ENCODE measurements at regions not wholly inside any gene's neighbourhood (a gene's known extent, or its start where the extent isn't known, plus 50 kb on each side); places are given as distances from the start of the nearest gene placed in this dataset.
A peak's percentile ranks its signal among the peaks of the same experiment; 100 is the strongest.

DNA sequence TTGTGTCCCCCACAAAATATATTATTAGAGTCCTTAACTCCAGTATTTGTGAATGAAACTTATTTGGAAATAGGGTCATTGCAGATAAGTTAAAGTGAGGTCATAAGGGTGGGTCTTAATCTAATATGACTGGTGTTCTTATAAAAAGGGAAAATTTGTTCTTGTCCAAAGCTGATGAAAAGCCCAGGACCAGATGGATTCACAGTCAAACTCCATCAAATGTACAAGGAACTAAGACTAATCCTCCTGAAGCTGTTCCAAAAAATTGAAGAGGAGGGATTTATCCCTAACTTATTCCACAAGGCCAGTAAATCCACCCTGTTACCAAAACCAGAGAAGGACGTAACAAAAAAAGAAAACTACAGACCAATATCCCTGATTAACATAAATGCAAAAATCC is 56.4 kb upstream of the SLIT3 start:
- DNase-seq, result no peak
- Mint-ChIP-seq H3K4me1 (no peaks in the 10 kb centered on the region), H3K27me3 (ENCODE audit: low read depth, poor library complexity) (peaks cover 4% of the 10 kb centered on the region), H3K9me3 (no peaks in the 10 kb centered on the region), H3K4me3 (no peak overlapping the region), H3K36me3 (ENCODE audit: low read depth) (no peaks in the 10 kb centered on the region), H3K27ac (no peak overlapping the region)
- TF ChIP-seq, protein P1, sequence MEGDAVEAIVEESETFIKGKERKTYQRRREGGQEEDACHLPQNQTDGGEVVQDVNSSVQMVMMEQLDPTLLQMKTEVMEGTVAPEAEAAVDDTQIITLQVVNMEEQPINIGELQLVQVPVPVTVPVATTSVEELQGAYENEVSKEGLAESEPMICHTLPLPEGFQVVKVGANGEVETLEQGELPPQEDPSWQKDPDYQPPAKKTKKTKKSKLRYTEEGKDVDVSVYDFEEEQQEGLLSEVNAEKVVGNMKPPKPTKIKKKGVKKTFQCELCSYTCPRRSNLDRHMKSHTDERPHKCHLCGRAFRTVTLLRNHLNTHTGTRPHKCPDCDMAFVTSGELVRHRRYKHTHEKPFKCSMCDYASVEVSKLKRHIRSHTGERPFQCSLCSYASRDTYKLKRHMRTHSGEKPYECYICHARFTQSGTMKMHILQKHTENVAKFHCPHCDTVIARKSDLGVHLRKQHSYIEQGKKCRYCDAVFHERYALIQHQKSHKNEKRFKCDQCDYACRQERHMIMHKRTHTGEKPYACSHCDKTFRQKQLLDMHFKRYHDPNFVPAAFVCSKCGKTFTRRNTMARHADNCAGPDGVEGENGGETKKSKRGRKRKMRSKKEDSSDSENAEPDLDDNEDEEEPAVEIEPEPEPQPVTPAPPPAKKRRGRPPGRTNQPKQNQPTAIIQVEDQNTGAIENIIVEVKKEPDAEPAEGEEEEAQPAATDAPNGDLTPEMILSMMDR (IDR thresholded peaks at IDR 0.05), result no peak

DNA sequence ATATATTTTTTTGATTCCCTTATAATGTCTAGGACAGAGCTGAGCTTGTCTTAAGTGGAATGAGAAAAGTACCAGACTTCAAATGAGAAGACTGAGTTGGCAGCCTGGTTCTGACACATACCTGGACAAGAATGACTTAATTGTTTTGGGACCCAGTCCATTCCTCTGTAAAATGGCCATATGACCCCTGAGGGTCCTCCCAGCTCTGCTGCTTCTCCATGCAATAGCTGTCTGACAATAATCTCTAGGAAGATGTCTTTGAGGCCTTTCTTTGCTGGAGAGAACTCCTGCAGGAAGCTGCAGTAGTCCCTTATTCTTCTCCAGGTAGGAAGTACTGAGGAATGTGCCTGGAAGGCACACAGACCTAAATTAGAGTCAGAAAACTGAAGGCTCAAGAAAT is 55.9 kb upstream of the SLIT3 start:
- no peaks in the 10 kb centered on the region for H3K9me3 Mint-ChIP-seq
- no peak overlapping the region for H3K27ac Mint-ChIP-seq
- H3K27me3 Mint-ChIP-seq (ENCODE audit: low read depth, poor library complexity), result peaks cover 4% of the 10 kb centered on the region
- no peaks in the 10 kb centered on the region for H3K36me3 Mint-ChIP-seq (ENCODE audit: low read depth)
- DNase-seq, result no peak
- H3K4me1 Mint-ChIP-seq, result no peaks in the 10 kb centered on the region
- TF ChIP-seq, protein P1 (IDR thresholded peaks at IDR 0.05), result no peak
- no peak overlapping the region for H3K4me3 Mint-ChIP-seq

DNA sequence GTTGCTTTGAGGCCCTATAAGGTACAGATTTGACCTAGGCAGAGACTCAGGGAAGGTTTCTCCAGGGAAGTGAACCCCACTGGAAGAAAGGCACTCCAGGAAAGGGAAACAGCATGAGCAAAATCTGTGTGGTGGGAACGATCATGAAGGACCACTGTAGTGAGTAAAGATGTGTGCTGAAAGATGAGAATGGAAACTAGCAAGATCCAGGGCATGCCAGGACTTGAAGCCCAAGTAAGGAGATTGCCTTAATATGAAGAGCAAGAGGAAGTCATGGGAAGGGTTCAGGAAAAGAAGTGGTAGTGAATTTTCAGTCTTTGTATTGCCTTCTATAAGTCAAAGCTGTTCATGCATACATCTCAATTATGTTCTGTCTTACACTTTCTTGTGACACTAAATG is 55.2 kb upstream of the SLIT3 start:
- no peaks in the 10 kb centered on the region for H3K36me3 Mint-ChIP-seq (ENCODE audit: low read depth)
- peak overlapping the region; percentile 34 for H3K27ac Mint-ChIP-seq

DNA sequence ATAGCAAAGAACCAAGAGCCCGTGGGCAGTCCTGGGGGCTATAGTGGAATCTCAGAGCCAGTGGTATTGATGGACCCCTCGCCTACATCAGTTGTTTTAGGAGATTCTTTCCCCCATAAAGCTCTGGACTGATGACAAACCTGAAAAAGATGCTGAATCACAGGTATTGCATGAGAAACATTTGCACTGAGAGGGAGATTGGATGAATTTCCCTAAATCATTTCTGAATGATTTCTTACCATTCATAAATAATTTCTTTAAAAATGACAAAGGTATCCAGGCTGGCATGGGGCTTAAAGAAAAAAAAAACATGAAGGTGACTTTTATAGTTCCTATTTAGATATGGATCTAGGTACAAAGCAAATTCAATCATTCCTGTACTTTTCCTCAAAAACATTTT is 54.0 kb upstream of the SLIT3 start:
- H3K9me3 Mint-ChIP-seq, result no peaks in the 10 kb centered on the region
- H3K36me3 Mint-ChIP-seq (ENCODE audit: low read depth), result no peaks in the 10 kb centered on the region
- TF ChIP-seq, protein P1 (IDR thresholded peaks at IDR 0.05), result no peak
- H3K27ac Mint-ChIP-seq, result no peak overlapping the region
- peaks cover 4% of the 10 kb centered on the region for H3K27me3 Mint-ChIP-seq (ENCODE audit: low read depth, poor library complexity)
- DNase-seq, result no peak
- H3K4me3 Mint-ChIP-seq, result no peak overlapping the region
- no peaks in the 10 kb centered on the region for H3K4me1 Mint-ChIP-seq

More for the DNA sequence above, 55.2 kb upstream of the SLIT3 start:
- no peak for DNase-seq
- Mint-ChIP-seq H3K27me3 (ENCODE audit: low read depth, poor library complexity) (peaks cover 4% of the 10 kb centered on the region), H3K4me3 (no peak overlapping the region), H3K9me3 (no peaks in the 10 kb centered on the region), H3K4me1 (no peaks in the 10 kb centered on the region)
- TF ChIP-seq, protein P1 (IDR thresholded peaks at IDR 0.05), result no peak

DNA sequence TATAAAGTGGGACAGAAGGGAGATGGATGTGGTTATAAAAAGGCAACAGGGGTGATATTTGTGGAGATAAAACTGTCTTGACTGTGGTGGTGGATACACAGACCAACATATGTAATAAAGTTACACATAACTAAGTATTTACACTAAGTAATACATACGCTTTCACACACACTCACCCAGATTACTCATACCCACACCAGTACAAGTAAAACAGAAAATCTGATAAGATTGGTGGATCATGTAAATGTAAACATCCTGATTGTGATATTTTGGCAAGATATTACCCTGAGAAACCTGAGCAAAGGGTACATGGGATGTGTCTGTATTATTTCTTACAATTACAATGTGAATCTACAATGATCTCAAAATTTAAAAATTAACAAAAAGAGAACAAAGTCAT is 53.3 kb upstream of the SLIT3 start:
- H3K4me3 Mint-ChIP-seq, result no peak overlapping the region
- H3K4me1 Mint-ChIP-seq, result no peaks in the 10 kb centered on the region
- H3K27me3 Mint-ChIP-seq (ENCODE audit: low read depth, poor library complexity), result peaks cover 2% of the 10 kb centered on the region
- no peak overlapping the region for H3K27ac Mint-ChIP-seq
- TF ChIP-seq, protein P1 (IDR thresholded peaks at IDR 0.05), result no peak
- DNase-seq, result no peak
- H3K36me3 Mint-ChIP-seq (ENCODE audit: low read depth), result no peaks in the 10 kb centered on the region
- no peaks in the 10 kb centered on the region for H3K9me3 Mint-ChIP-seq

DNA sequence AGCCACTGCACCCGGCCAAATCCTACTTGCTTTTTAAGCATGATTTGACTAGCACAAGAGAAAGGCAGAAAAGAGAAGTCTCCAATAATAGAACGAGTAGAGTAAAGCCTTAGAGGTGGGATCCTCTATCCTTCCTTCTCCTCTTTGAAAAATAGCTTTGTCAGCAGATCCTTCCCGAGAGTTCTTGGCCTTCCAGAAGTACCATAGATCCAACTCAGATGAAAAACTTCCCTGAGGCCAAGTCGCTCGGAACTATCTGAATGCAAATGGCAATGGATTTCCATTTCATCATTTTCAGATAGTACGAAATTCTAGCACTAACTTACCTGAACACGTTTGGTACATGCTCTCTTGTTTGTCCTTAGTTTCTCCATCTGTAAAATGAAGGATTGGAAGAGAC is 52.0 kb upstream of the SLIT3 start:
- H3K4me1 Mint-ChIP-seq, result no peaks in the 10 kb centered on the region
- H3K4me3 Mint-ChIP-seq, result no peak overlapping the region
- no peaks in the 10 kb centered on the region for H3K9me3 Mint-ChIP-seq
- peaks cover 4% of the 10 kb centered on the region for H3K27me3 Mint-ChIP-seq (ENCODE audit: low read depth, poor library complexity)
- TF ChIP-seq, protein P1 (IDR thresholded peaks at IDR 0.05), result no peak
- no peak overlapping the region for H3K27ac Mint-ChIP-seq
- no peak for DNase-seq
- no peaks in the 10 kb centered on the region for H3K36me3 Mint-ChIP-seq (ENCODE audit: low read depth)
